Epithelial cell of proximal tubule (primary cell): ENCODE measurements at regions not wholly inside any gene's neighbourhood (a gene's known extent, or its start where the extent isn't known, plus 50 kb on each side); places are given as distances from the start of the nearest gene placed in this dataset.

ENCODE experiments used
- DNase-seq: peaks from one replicate; pipeline ENCODE4 v3.0.0-alpha.2; 2011; ENCODE audit warnings: low read depth
- H3K4me3 ChIP-seq: 2 replicates; pipeline ENCODE4 v1.5.1; 2011; ENCODE audit warnings: low read depth, mild to moderate bottlenecking, low read length
- TF ChIP-seq, protein P1 (sequence below): conservative IDR thresholded peaks from 2 replicates; pipeline ENCODE4 v1.5.1; 2012; ENCODE audit warnings: low read depth, mild to moderate bottlenecking, low read length

DNA sequence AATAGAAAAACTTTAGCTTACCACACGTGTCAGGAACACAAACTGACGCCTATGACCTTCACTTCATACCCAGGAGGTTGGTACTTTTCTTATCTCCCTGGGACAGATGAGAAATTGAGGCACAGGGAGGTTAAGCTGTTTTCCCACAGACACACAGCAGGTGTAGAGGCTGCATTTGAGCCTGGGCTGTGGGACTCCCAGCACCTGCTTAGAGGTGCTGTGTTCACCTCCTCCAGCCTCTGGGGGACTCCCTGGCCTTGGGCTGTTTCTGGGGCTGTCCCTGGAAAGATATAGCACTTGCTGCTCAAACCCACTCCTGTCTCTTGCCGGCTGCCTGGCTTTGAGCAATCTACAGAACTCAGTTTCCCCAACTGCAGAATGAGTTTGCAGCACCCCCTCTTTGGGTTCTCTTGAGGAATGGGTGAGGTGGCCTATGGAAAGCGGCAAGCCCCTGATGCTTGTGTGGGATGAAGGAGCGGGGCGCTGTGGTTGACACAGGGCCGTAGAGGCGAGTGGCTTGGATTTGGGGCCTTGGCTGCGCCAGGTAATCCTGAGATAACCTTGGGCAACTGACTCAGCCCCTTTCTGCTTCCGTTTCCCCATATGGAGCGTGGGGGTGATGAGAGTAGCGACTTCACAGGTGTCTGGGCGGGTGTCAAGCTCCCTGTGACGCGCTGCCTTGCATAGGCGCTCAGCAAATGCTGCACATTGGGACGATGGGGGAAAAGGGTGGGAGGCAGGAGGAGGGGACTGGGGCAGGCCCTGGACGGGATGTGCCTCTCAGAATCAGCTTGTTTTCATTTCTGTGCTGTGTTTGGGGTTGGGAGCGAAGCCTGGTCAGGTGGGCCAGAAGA lies 104.5 kb upstream of the CIBAR2 start:
- no peak for DNase-seq
- no peak overlapping the region for H3K4me3 ChIP-seq
- TF ChIP-seq, protein P1, sequence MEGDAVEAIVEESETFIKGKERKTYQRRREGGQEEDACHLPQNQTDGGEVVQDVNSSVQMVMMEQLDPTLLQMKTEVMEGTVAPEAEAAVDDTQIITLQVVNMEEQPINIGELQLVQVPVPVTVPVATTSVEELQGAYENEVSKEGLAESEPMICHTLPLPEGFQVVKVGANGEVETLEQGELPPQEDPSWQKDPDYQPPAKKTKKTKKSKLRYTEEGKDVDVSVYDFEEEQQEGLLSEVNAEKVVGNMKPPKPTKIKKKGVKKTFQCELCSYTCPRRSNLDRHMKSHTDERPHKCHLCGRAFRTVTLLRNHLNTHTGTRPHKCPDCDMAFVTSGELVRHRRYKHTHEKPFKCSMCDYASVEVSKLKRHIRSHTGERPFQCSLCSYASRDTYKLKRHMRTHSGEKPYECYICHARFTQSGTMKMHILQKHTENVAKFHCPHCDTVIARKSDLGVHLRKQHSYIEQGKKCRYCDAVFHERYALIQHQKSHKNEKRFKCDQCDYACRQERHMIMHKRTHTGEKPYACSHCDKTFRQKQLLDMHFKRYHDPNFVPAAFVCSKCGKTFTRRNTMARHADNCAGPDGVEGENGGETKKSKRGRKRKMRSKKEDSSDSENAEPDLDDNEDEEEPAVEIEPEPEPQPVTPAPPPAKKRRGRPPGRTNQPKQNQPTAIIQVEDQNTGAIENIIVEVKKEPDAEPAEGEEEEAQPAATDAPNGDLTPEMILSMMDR: no peak

DNA sequence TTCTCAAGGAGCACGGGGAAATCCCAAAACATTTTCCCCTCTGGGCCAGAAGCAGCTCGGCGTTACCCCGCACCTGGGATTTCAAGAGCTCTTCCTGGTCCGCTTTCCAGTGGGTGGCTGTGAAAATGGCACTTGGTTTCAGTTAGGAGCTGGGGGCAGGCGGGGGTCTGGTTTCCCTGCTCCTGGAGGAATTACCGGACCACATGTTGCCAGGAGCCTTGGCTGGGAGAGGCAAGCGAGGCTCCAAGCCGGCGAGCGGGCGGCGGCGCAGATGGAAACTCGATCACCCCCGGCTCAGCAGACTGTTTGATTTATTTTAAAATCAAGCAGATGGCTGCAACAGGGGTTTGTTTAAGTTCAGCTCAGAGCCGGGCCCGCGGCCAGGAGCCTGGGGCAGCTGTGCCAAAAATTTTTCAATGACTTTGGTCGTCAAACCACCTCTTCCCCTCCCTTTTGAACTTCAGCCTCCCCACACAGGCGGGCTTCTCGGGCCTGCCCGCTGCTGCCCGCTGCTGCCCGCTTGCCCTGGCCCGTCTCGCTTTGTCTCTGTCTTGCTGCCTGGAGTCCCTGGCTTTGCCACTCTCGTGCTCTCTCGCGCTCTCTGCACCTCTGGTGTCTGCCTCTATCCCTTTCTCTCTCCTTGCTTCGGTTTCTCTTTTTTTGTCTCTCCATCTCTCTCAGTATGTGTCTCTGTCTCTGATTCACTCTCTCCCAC lies 108.0 kb upstream of the CIBAR2 start:
- TF ChIP-seq, protein P1: no peak
- peak overlapping the region; percentile 41 for H3K4me3 ChIP-seq
- DNase-seq: no peak

DNA sequence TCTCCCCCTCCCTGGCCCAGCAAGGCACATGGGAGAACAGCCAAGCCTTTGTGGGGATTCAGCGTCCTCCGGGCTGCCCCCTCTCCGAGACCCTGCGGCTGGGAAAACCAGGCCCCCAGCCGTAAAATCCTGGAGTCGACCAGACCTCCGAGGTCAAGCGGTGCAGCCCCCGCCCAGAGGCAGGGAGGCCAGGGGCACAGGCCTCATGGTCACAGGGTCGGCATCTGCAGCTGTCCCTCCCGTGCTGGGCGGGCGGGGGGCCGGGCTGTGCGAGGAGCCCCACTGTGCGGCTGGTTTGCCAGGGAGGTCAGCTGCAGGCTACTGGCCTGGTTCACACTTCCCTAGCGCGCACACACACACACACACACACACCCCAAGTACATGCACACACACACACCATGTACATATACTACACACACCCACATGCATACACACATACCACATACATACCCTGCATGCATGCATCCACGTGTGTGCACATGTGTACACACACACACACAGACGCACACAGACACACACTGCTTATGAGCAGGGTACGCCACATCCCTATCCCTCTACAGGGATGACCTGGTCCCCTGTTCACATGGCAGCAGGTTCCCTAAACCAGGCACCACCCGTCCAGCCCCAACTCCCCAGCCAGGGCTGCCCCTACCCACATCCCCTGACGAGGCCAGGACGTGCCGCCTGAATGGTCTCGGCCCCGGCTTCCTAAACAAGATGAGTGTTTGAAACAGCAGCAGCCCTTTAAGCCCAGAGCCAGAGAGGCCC lies 108.9 kb upstream of the CIBAR2 start:
- no peak overlapping the region for H3K4me3 ChIP-seq
- TF ChIP-seq, protein P1: no peak
- DNase-seq: no peak

DNA sequence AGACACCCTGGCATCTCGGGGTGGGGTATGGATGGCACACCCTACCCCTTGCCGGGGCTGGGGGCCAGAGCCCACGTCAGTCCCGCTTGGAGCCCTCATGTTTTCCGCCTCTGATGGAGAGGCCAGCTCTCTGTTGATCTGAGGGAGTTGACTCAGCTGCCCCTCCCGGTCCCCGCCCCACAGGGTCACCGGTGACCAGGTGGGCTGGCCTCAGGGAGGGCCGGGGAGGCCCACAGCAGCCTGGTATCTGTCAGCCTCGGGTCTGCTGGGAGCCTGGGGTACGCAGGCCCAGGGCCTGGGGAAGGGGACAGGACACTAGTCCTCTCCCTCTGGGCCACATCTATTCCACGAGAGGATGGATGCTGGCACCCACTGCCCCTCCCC lies 109.5 kb upstream of the CIBAR2 start:
- TF ChIP-seq, protein P1: no peak
- H3K4me3 ChIP-seq: no peak overlapping the region
- DNase-seq: no peak

DNA sequence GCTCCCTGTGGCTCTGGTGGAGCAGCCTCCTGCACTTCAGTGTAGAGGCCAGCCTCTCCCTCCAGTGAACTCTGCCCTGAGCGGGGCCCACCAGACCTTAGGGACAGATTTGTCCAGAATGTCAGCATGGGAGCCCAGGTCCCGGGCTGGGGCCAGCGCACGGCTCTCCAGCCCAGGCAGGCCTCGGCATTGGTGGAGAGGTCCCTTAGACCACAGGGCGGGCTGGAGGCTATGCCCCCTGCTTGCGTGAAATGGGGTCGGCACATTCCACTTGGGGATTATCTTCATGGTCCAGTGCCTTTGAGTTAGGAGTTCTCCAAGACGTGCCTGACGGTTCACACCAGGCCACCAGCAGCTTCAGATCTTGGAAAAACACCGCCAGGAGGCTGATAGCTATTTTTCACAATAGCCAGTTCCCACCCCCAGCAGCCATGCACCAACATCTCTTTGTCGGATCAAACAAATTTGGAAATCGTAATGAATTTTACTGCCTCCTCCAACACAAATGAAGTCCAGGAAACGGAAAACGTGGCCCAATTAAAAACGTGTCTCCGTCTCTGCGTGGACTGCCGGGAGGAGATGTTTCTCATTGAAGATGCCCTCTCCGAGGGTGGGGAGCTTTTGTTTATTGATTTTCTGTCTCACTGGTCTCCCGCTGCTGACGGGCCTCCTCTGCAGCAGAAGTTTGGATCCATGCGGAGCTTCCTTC lies 110.0 kb upstream of the CIBAR2 start:
- TF ChIP-seq, protein P1: no peak
- no peak overlapping the region for H3K4me3 ChIP-seq
- DNase-seq: no peak

DNA sequence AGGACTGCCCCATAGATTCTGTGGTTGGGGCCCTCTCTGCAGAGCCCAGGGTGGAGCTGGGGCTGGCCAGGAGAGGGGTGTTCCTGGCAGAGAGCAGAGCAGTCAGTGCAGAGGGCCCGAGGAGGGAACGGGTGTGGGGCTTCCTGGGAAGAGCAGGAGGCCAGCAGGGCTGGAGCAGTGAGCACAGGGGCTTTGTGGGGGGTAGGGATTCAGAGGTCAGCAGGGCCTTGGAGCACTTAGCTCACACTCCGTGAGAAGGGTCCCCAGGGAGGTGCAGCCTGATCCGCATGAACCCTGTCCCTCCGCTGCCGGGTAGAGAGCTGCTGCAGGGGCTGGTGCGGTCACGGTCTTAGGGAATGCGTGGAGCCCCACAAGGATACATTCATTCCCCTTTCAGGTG lies 113.0 kb upstream of the CIBAR2 start:
- no peak for DNase-seq
- TF ChIP-seq, protein P1: no peak
- H3K4me3 ChIP-seq: no peak overlapping the region
